ENCODE measurements at regions not wholly inside any gene's neighbourhood (a gene's known extent, or its start where the extent isn't known, plus 50 kb on each side); places are given as distances from the start of the nearest gene placed in this dataset.
"Not testable (repeated sequence)": the region's sequence is repeated elsewhere in the genome, so short reads cannot be mapped to it uniquely, and the experiment has no call there.

- intact Hi-C loops (cut with DNase I), result no loop called here
- H3K9me3 ChIP-seq, result no peaks in the 10 kb centered on the region
- WGBS, 3 donors, result 88 to 93% (median 90%) methylated on average over 4 of the region's 4 CpGs
- H3K4me3 ChIP-seq, result no peak overlapping the region
- TF ChIP-seq EP300 (IDR thresholded peaks at IDR 0.05) (no peak), POLR2A (IDR thresholded peaks at IDR 0.05) (no peak), CTCF (IDR thresholded peaks at IDR 0.05) (no peak)
- H3K27me3 ChIP-seq, result no peaks in the 10 kb centered on the region
- no peak for DNase-seq
- H3K4me1 ChIP-seq (ENCODE audit: insufficient read depth), result no peaks in the 10 kb centered on the region
- H3K36me3 ChIP-seq, result no peaks in the 10 kb centered on the region
- no peak overlapping the region for H3K27ac ChIP-seq
Observed at GRCh38 chr11:96538104-96538503, 148.3 kb downstream of the JRKL start.

GRCh38 chr11:96538622-96539021 is 148.8 kb downstream of the JRKL start:
- Histone ChIP-seq H3K9me3 (no peaks in the 10 kb centered on the region), H3K4me1 (ENCODE audit: insufficient read depth) (no peaks in the 10 kb centered on the region), H3K36me3 (no peaks in the 10 kb centered on the region), H3K27me3 (no peaks in the 10 kb centered on the region), H3K27ac (no peak overlapping the region), H3K4me3 (no peak overlapping the region)
- intact Hi-C loops (cut with DNase I), result no loop called here
- TF ChIP-seq CTCF (IDR thresholded peaks at IDR 0.05), result no peak
- no peak for TF ChIP-seq POLR2A (IDR thresholded peaks at IDR 0.05)
- TF ChIP-seq EP300 (IDR thresholded peaks at IDR 0.05), result no peak
- DNase-seq, result no peak

- Histone ChIP-seq H3K4me1 (ENCODE audit: insufficient read depth) (no peaks in the 10 kb centered on the region), H3K27me3 (no peaks in the 10 kb centered on the region), H3K9me3 (no peaks in the 10 kb centered on the region), H3K36me3 (no peaks in the 10 kb centered on the region), H3K4me3 (no peak overlapping the region), H3K27ac (no peak overlapping the region)
- TF ChIP-seq EP300 (IDR thresholded peaks at IDR 0.05) (no peak), CTCF (IDR thresholded peaks at IDR 0.05) (no peak), POLR2A (IDR thresholded peaks at IDR 0.05) (no peak)
- 95 to 98% (median 98%) methylated on average over 1 of the region's 1 CpG for WGBS, 3 donors
- DNase-seq, result no peak
- intact Hi-C loops (cut with DNase I), result no loop called here
Observed at GRCh38 chr11:96540875-96541274, 151.1 kb downstream of the JRKL start.

GRCh38 chr11:96543177-96543576 is 153.4 kb downstream of the JRKL start:
- no peak overlapping the region for H3K4me3 ChIP-seq
- H3K4me1 ChIP-seq (ENCODE audit: insufficient read depth), result no peaks in the 10 kb centered on the region
- no peak for TF ChIP-seq CTCF (IDR thresholded peaks at IDR 0.05)
- no peak for TF ChIP-seq POLR2A (IDR thresholded peaks at IDR 0.05)
- TF ChIP-seq EP300 (IDR thresholded peaks at IDR 0.05), result no peak
- WGBS, 3 donors, result 44 to 65% (median 56%) methylated on average over 3 of the region's 3 CpGs
- no peaks in the 10 kb centered on the region for H3K27me3 ChIP-seq
- intact Hi-C loops (cut with DNase I), result no loop called here
- no peak overlapping the region for H3K27ac ChIP-seq
- no peaks in the 10 kb centered on the region for H3K9me3 ChIP-seq
- no peak for DNase-seq
- H3K36me3 ChIP-seq, result no peaks in the 10 kb centered on the region

GRCh38 chr11:96545192-96545591 is 155.4 kb downstream of the JRKL start:
- intact Hi-C loops (cut with DNase I); H3K27ac ChIP-seq; H3K4me3 ChIP-seq; H3K36me3 ChIP-seq; H3K9me3 ChIP-seq; DNase-seq; H3K4me1 ChIP-seq (ENCODE audit: insufficient read depth); H3K27me3 ChIP-seq: not testable (repeated sequence)
- 77 to 82% (median 80%) methylated on average over 8 of the region's 8 CpGs for WGBS, 3 donors
